GM12878 (cell line): ENCODE measurements at regions not wholly inside any gene's neighbourhood (a gene's known extent, or its start where the extent isn't known, plus 50 kb on each side); places are given as distances from the start of the nearest gene placed in this dataset.

Experiments
- ATAC-seq: fragments of 200-7000 bp; cut with Tn5 transposase; 3 replicates; pipeline ENCODE4 v1.9.1; 2020; ENCODE audit warnings: mild to moderate bottlenecking, moderate library complexity
- BruUV-seq: library from RNA; stranded (reverse); fragments of 400-500 nt; replicated peaks from 2 replicates; lab custom pipeline; 2021; lab: Mats Ljungman, UMichigan
- CTCF ChIA-PET: fragments of 300-600 bp; sonication (Branson Sonifier 250); formaldehyde crosslinking; extraction: SDS; loops from one replicate; lab custom pipeline; 2021; ENCODE audit warnings: inconsistent platforms; lab: Yijun Ruan, JAX
- POLR2A ChIA-PET: fragments of 350-600 bp; formaldehyde crosslinking; extraction: SDS; loops from one replicate; lab custom pipeline; 2021; ENCODE audit warnings: inconsistent platforms; lab: Charles Lee
- RAD21 ChIA-PET: fragments of 300-600 bp; sonication (Branson Sonifier 250); formaldehyde crosslinking; loops from one replicate; lab custom pipeline; 2023; ENCODE audit warnings: antibody characterized with exemption; ENCODE audit not compliant: unreplicated experiment; lab: Charles Lee
- SMC1A ChIA-PET: fragments of 300-600 bp; sonication (Branson Sonifier 250); formaldehyde crosslinking; loops from one replicate; lab custom pipeline; 2023; ENCODE audit not compliant: unreplicated experiment, uncharacterized antibody; lab: Charles Lee
- DNase-seq: peaks from one replicate; pipeline ENCODE4 v3.0.0-alpha.2; 2011; ENCODE audit warnings: low read depth, low spot score
- FAIRE-seq: peaks from 3 replicates; lab custom pipeline; 2011; peaks lifted over from hg19 to GRCh38; lab: Jason Lieb, UNC
- H2AFZ ChIP-seq: 2 replicates; pipeline ENCODE4 v1.6.0; 2011; ENCODE audit warnings: low read depth, low read length, control low read depth; ENCODE audit not compliant: control insufficient read depth
- H3K27ac ChIP-seq: 2 replicates; pipeline ENCODE4 v1.5.1; 2011; ENCODE audit warnings: control low read depth; ENCODE audit not compliant: control insufficient read depth, insufficient read depth
- H3K27me3 ChIP-seq, 2 experiments: replicated peaks in 1 of 2; 2 replicates each; pipeline versions ENCODE4 v1.6.0 to v1.6.1; 2011; ENCODE audit warnings: low read length in 1 of 2; ENCODE audit not compliant: control insufficient read depth in 2 of 2, insufficient read depth in 2 of 2
- H3K36me3 ChIP-seq, 2 experiments: 2 replicates each; pipeline ENCODE4 v1.5.1; 2011; ENCODE audit warnings: low read length in 1 of 2; ENCODE audit not compliant: control insufficient read depth in 2 of 2, insufficient read depth in 2 of 2
- H3K4me1 ChIP-seq: 2 replicates; pipeline ENCODE4 v1.6.1; 2011; ENCODE audit warnings: mild to moderate bottlenecking, low read length, moderate library complexity, mixed read lengths; ENCODE audit not compliant: control insufficient read depth, insufficient read depth
- H3K4me2 ChIP-seq: 2 replicates; pipeline ENCODE4 v1.6.0; 2011; ENCODE audit warnings: control low read depth; ENCODE audit not compliant: control insufficient read depth, insufficient read depth
- H3K4me3 ChIP-seq: fragments of 200-600 bp; sonication (generic); 2 replicates; pipeline ENCODE4 v1.5.1; 2016
- H3K79me2 ChIP-seq: 2 replicates; pipeline ENCODE4 v1.6.0; 2011; ENCODE audit warnings: low read length; ENCODE audit not compliant: control insufficient read depth, insufficient read depth
- H3K9ac ChIP-seq: 2 replicates; pipeline ENCODE4 v1.8.0; 2011; ENCODE audit warnings: low read length, control low read depth, mixed read lengths; ENCODE audit not compliant: control insufficient read depth, insufficient read depth
- H3K9me3 ChIP-seq: replicated peaks from 3 replicates; pipeline ENCODE4 v1.5.1; 2011; ENCODE audit warnings: mild to moderate bottlenecking, low read length; ENCODE audit not compliant: control insufficient read depth, insufficient read depth
- H4K20me1 ChIP-seq: 2 replicates; pipeline ENCODE4 v1.6.0; 2011; ENCODE audit not compliant: control insufficient read depth, insufficient read depth
- CEBPB ChIP-seq, 2 experiments: fragments of 150-350 bp in 1 of 2; IDR thresholded peaks; 2 replicates each; pipeline ENCODE4 v1.6.1; 2012 to 2014; ENCODE audit warnings: low read depth in 2 of 2, low read length in 2 of 2, borderline replicate concordance in 1 of 2, inconsistent platforms in 1 of 2
- CREM ChIP-seq: IDR thresholded peaks from 2 replicates; pipeline ENCODE4 v1.6.1; 2014; ENCODE audit warnings: antibody characterized with exemption, low read depth
- EGR1 ChIP-seq, 2 experiments: IDR thresholded peaks; 1 replicate in 1 of 2; 2 replicates in 1 of 2; pipeline ENCODE4 v1.6.1; 2011 to 2012; ENCODE audit warnings: low read depth in 2 of 2, low read length in 2 of 2, borderline replicate concordance in 1 of 2, mild to moderate bottlenecking in 1 of 2, moderate library complexity in 1 of 2
- ELK1 ChIP-seq: IDR thresholded peaks from 2 replicates; pipeline ENCODE4 v1.6.1; 2012; ENCODE audit warnings: low read depth, low read length, improper control_type of control experiment
- EP300 ChIP-seq, 2 experiments: fragments of 150-350 bp in 1 of 2; IDR thresholded peaks; 2 replicates each; pipeline ENCODE4 v1.6.1; 2011 to 2012; ENCODE audit warnings: low read depth in 2 of 2, low read length in 2 of 2, borderline replicate concordance in 1 of 2, improper control_type of control experiment in 1 of 2, inconsistent platforms in 1 of 2; ENCODE audit not compliant: control insufficient read depth in 1 of 2
- ETV6 ChIP-seq, 2 experiments: fragments of 450-650 bp in 1 of 2; IDR thresholded peaks in 1 of 2; conservative IDR thresholded peaks in 1 of 2; 2 replicates each; pipeline ENCODE4 v1.6.1; 2014; ENCODE audit warnings: antibody characterized with exemption in 1 of 2, borderline replicate concordance in 1 of 2, low read depth in 1 of 2, mild to moderate bottlenecking in 1 of 2, moderate library complexity in 1 of 2
- MXI1 ChIP-seq: fragments of 150-350 bp; IDR thresholded peaks from 2 replicates; pipeline ENCODE4 v1.6.1; 2011; ENCODE audit warnings: low read depth, mild to moderate bottlenecking, inconsistent platforms, low read length, improper control_type of control experiment
- NR2F1 ChIP-seq: fragments of 450-650 bp; conservative IDR thresholded peaks from 2 replicates; pipeline ENCODE4 v1.6.1; 2017; ENCODE audit warnings: mild to moderate bottlenecking
- NRF1 ChIP-seq: conservative IDR thresholded peaks from 2 replicates; pipeline ENCODE4 v1.6.1; 2011; ENCODE audit warnings: mild to moderate bottlenecking, low read depth, low read length, improper control_type of control experiment
- POLR2AphosphoS5 ChIP-seq: IDR thresholded peaks from 2 replicates; pipeline ENCODE4 v1.6.1; 2011; ENCODE audit warnings: mild to moderate bottlenecking, low read length, inconsistent platforms
- SP1 ChIP-seq: IDR thresholded peaks from one replicate; pipeline ENCODE4 v1.6.1; 2011; ENCODE audit warnings: low read depth, low read length
- STAT3 ChIP-seq: IDR thresholded peaks from 2 replicates; pipeline ENCODE4 v1.6.1; 2011; ENCODE audit warnings: low read depth, low read length, improper control_type of control experiment
- ZBTB33 ChIP-seq: fragments of 450-650 bp; IDR thresholded peaks from 2 replicates; pipeline ENCODE4 v1.6.1; 2017; ENCODE audit warnings: mild to moderate bottlenecking
- ZNF622 ChIP-seq: fragments of 450-650 bp; IDR thresholded peaks from 2 replicates; pipeline ENCODE4 v1.6.1; 2017; ENCODE audit warnings: mild to moderate bottlenecking, inconsistent platforms
- ZSCAN29 ChIP-seq: fragments of 450-650 bp; IDR thresholded peaks from 2 replicates; pipeline ENCODE4 v1.6.1; 2017; ENCODE audit warnings: mild to moderate bottlenecking, moderate library complexity
- WGBS: methylation state at CpG from one replicate; pipeline ENCODE4 v1.1.6; 2016; ENCODE audit warnings: low lambda C conversion rate; ENCODE audit not compliant: insufficient replicate concordance, insufficient coverage; ENCODE audit errors: missing lambda C conversion rate; 5-methylcytosine and 5-hydroxymethylcytosine counted together
- in situ Hi-C: fragments of 300-500 bp; cut with MboI; formaldehyde crosslinking; loops from 9 replicates; pipeline ENCODE4 v1.14.3; 2018; ENCODE audit warnings: mixed read lengths
- intact Hi-C: fragments of 100-400 bp; cut with micrococcal nuclease; formaldehyde crosslinking; loops from one replicate; pipeline ENCODE4 v1.14.2; 2022; ENCODE audit not compliant: unreplicated experiment
- TF ChIP-seq, protein P1 (sequence below): fragments of 450-650 bp; IDR thresholded peaks from 2 replicates; pipeline ENCODE4 v1.6.1; 2016; ENCODE audit warnings: mild to moderate bottlenecking
- TF ChIP-seq, protein P2 (sequence below): fragments of 450-650 bp; IDR thresholded peaks from 2 replicates; pipeline ENCODE4 v1.6.1; 2016; ENCODE audit warnings: mild to moderate bottlenecking, moderate library complexity, borderline replicate concordance

GRCh38 chr6:147772724-147773123 lies 264.2 kb downstream of the SAMD5 start:
- intact Hi-C loops: no loop called here
- H3K36me3 ChIP-seq: no peaks in the 10 kb centered on the region
- TF ChIP-seq MXI1 (no peak), ZNF622 (no peak), NRF1 (no peak), EP300 (IDR thresholded peaks at IDR 0.05; ENCODE audit: borderline replicate concordance in 1 of 2, control insufficient read depth in 1 of 2, low read depth in 2 of 2, low read length in 2 of 2) (no peak), POLR2AphosphoS5 (no peak), EGR1 (IDR thresholded peaks at IDR 0.05; ENCODE audit: borderline replicate concordance in 1 of 2, low read depth in 2 of 2, low read length in 2 of 2) (no peak), SP1 (no peak), CEBPB (IDR thresholded peaks at IDR 0.05; ENCODE audit: borderline replicate concordance in 1 of 2, low read depth in 2 of 2, low read length in 2 of 2) (no peak), STAT3 (no peak), ELK1 (no peak), NR2F1 (no peak), ZBTB33 (no peak), CREM (no peak), ZSCAN29 (no peak), ETV6 (conservative IDR thresholded peaks at IDR 0.05 in 1 of 2, IDR thresholded peaks at IDR 0.05 in 1 of 2; ENCODE audit: borderline replicate concordance in 1 of 2, low read depth in 1 of 2) (no peak)
- TF ChIP-seq, protein P1, sequence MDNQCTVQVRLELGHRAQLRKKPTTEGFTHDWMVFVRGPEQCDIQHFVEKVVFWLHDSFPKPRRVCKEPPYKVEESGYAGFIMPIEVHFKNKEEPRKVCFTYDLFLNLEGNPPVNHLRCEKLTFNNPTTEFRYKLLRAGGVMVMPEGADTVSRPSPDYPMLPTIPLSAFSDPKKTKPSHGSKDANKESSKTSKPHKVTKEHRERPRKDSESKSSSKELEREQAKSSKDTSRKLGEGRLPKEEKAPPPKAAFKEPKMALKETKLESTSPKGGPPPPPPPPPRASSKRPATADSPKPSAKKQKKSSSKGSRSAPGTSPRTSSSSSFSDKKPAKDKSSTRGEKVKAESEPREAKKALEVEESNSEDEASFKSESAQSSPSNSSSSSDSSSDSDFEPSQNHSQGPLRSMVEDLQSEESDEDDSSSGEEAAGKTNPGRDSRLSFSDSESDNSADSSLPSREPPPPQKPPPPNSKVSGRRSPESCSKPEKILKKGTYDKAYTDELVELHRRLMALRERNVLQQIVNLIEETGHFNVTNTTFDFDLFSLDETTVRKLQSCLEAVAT: no peak
- TF ChIP-seq, protein P2, sequence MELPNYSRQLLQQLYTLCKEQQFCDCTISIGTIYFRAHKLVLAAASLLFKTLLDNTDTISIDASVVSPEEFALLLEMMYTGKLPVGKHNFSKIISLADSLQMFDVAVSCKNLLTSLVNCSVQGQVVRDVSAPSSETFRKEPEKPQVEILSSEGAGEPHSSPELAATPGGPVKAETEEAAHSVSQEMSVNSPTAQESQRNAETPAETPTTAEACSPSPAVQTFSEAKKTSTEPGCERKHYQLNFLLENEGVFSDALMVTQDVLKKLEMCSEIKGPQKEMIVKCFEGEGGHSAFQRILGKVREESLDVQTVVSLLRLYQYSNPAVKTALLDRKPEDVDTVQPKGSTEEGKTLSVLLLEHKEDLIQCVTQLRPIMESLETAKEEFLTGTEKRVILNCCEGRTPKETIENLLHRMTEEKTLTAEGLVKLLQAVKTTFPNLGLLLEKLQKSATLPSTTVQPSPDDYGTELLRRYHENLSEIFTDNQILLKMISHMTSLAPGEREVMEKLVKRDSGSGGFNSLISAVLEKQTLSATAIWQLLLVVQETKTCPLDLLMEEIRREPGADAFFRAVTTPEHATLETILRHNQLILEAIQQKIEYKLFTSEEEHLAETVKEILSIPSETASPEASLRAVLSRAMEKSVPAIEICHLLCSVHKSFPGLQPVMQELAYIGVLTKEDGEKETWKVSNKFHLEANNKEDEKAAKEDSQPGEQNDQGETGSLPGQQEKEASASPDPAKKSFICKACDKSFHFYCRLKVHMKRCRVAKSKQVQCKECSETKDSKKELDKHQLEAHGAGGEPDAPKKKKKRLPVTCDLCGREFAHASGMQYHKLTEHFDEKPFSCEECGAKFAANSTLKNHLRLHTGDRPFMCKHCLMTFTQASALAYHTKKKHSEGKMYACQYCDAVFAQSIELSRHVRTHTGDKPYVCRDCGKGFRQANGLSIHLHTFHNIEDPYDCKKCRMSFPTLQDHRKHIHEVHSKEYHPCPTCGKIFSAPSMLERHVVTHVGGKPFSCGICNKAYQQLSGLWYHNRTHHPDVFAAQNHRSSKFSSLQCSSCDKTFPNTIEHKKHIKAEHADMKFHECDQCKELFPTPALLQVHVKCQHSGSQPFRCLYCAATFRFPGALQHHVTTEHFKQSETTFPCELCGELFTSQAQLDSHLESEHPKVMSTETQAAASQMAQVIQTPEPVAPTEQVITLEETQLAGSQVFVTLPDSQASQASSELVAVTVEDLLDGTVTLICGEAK: no peak
- SMC1A ChIA-PET: no interaction called here
- no peak for DNase-seq
- FAIRE-seq: no peak
- H4K20me1 ChIP-seq: no peaks in the 10 kb centered on the region
- no TSS peak for BruUV-seq
- no peak overlapping the region for H2AFZ ChIP-seq
- no peak overlapping the region for H3K27ac ChIP-seq
- no peaks in the 10 kb centered on the region for H3K27me3 ChIP-seq
- H3K9me3 ChIP-seq: no peaks in the 10 kb centered on the region
- no peak overlapping the region for H3K4me2 ChIP-seq
- CTCF ChIA-PET: no interaction called here
- H3K9ac ChIP-seq: no peak overlapping the region
- no peak overlapping the region for H3K4me3 ChIP-seq
- in situ Hi-C loops: no loop called here
- POLR2A ChIA-PET: no interaction called here
- no peaks in the 10 kb centered on the region for H3K79me2 ChIP-seq
- H3K4me1 ChIP-seq: no peaks in the 10 kb centered on the region
- ATAC-seq: no peak
- RAD21 ChIA-PET: no interaction called here
- WGBS: 42% methylated on average over 4 of the region's 4 CpGs
